ENCODE measurements at regions not wholly inside any gene's neighbourhood (a gene's known extent, or its start where the extent isn't known, plus 50 kb on each side); places are given as distances from the start of the nearest gene placed in this dataset.
"Not testable (repeated sequence)": the region's sequence is repeated elsewhere in the genome, so short reads cannot be mapped to it uniquely, and the experiment has no call there.

- no peak for DNase-seq (ENCODE audit: low read depth)
Measured at GRCh38 chr2:67777836-67778429, 284.9 kb downstream of the C1D start.

- DNase-seq (ENCODE audit: low read depth) = not testable (repeated sequence)
Measured at GRCh38 chr2:67780841-67781240, 282.0 kb downstream of the C1D start.

DNA sequence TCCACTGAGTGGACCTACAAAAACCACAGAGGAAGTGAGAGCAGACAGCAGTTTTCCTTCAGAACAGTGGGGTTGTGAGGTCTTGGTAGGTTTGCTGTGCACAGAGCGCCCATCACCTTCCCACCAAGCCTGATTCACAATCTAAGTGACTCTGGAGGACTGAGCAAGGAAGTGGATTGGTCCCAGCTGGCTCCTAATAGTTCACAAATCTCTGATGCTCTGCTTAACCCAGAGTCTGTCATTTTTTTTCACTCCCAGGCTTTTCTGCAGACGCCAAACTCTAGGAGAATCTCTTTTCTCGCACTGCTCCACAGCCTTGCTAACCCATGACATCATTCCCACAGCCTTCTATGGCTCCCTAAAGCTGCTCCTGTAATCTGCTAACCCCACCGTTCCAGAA is 280.4 kb downstream of the C1D start:
- DNase-seq (ENCODE audit: low read depth) = no peak

GRCh38 chr2:67783026-67783425 is 279.8 kb downstream of the C1D start:
- DNase-seq (ENCODE audit: low read depth) = no peak

GRCh38 chr2:67790622-67791021 is 272.2 kb downstream of the C1D start:
- peak; percentile 93 for DNase-seq (ENCODE audit: low read depth)

- DNase-seq (ENCODE audit: low read depth) = no peak
Measured at GRCh38 chr2:67792191-67792590, 270.6 kb downstream of the C1D start.

DNA sequence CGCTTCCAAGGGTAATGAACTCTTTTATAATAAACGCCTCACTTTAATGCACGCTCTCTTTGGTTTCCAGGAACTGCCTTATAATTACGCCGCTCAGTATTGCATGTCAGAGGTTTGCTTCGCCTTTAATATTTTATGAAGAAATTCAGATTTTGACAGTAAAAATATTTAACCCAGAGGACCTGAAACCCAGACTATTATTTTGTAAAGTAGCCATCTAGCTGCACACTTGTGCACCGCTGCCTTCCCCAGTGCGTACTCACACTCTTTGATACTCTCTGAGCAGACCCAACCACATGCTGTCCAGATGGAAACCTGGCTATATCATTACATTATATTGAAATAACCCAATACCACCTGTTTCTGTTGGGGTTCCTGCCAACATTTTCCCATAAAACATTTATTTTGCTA is 270.1 kb downstream of the C1D start:
- DNase-seq (ENCODE audit: low read depth) = no peak

- DNase-seq (ENCODE audit: low read depth) = no peak
Measured at GRCh38 chr2:67797801-67798540, 264.8 kb downstream of the C1D start.

- no peak for DNase-seq (ENCODE audit: low read depth)
Measured at GRCh38 chr2:67798541-67799160, 264.2 kb downstream of the C1D start.

GRCh38 chr2:67799886-67800285 is 262.9 kb downstream of the C1D start:
- no peak for DNase-seq (ENCODE audit: low read depth)

DNA sequence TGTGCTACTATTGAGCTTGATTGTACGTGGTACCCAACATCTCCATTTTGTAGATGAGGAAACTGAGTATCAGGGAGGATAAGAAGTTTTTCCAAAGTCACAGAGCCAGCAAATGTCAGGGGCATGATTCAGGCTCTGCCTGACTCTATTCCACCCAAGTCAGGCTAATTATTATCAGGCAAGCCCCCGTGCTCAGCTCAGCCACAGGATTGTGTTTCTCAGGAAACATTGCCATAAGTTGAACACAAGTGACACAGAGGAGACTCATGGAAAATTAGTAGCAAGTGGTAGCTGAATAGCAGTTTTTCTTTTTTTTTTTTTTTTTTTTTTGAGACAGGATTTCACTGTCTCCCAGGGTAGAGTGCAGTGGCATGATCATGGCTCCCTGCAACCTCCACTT is 260.5 kb downstream of the C1D start:
- no peak for DNase-seq (ENCODE audit: low read depth)

DNA sequence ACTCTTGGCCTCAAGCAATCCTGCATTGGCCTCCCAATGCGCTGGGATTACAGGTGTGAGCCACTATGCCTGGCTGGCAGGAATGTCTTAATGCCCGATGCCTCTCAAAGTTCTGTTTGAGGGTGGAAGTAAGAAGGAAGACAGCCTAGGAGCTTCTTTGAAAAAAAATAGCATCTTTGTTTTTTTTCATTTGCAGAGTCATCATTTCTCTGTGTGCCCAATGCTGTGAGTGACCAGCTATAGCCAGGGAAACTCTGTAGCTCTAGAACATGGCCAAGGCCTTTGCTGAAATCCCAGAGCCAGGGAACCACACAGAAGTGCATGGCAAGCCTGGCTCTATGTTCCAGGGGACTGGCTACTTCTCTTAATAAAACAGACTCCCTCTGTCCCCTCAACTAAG is 260.0 kb downstream of the C1D start:
- DNase-seq (ENCODE audit: low read depth) = no peak

GRCh38 chr2:67806816-67807215 is 256.0 kb downstream of the C1D start:
- no peak for DNase-seq (ENCODE audit: low read depth)

- no peak for DNase-seq (ENCODE audit: low read depth)
Measured at GRCh38 chr2:67808112-67808511, 254.7 kb downstream of the C1D start.

DNA sequence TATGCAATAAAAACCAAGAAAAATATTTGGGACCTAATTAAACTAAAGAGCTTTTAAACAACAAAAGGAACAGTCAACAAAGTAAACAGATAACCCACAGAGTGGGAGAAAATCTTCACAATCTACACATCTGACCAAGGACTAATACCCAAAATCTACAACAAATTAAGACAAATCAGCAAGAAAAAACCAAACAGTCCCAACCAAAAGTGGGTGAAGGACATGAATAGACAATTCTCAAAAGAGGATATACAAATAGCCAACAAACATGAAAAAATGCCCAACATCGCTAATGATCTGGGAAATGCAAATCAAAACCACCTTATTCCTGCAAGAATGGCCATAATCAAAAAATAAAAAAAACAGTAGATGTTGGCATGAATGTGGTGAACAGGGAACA is 250.1 kb downstream of the C1D start:
- DNase-seq (ENCODE audit: low read depth) = no peak

DNA sequence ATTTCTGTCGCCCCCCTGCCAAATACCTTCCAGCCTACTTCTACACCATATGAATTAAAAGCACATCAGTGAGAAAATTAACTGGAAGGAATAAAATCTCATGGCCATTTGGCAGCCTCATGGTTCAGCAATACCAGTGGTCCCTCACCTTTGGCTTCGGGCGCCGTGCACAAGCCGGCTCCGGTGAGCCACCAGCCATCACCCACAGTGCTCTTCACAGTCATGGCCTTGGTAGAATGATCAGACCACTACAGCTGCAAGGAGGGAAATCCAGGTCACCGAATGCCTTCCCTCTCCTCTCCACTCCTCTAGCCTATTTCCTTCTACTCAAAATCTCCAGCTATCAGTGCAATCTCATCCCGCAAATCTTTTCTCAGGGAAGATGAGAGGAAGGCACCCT is 239.1 kb downstream of the C1D start:
- no peak for DNase-seq (ENCODE audit: low read depth)

- no peak for DNase-seq (ENCODE audit: low read depth)
Measured at GRCh38 chr2:67824186-67824585, 238.6 kb downstream of the C1D start.

DNA sequence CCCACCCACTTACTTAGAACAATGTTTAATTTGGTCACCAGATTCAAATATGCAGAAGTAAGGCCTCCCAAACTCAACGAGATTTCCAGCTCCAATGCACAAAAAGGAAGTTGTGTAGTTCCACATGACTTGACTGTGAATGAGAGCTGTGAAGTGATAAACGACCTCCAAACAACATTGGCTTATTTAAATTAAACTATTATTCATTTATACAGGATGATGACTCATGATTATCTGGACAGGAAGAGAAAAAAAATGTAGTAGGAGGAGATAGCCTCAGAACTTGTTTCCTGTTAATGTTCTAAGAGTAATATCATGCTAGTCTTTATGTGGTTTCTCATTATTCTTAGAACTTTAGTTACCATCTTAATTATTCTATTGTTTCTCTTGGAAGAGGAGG is 237.3 kb downstream of the C1D start:
- no peak for DNase-seq (ENCODE audit: low read depth)

- DNase-seq (ENCODE audit: low read depth) = no peak
Measured at GRCh38 chr2:67828066-67828465, 234.7 kb downstream of the C1D start.

DNA sequence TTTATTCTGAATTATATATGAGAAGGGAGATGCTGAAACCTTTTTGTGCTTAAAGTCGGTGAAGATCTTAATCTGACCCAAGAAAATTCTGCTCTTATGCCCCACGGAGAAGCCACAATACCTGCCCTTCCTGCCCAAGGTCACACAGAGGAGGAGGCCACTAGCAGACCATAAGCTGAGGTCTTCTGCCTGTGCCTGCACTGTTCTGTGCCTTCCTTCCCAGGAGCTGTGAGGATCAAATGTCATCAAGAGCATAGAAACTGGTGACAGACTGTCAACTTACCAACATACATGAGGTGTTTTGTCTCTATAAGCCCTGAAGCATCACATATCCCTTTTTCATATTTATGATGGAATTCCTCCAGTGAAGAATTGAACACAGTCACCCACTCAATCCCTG is 233.3 kb downstream of the C1D start:
- no peak for DNase-seq (ENCODE audit: low read depth)

- DNase-seq (ENCODE audit: low read depth) = no peak
Measured at GRCh38 chr2:67833632-67834031, 229.2 kb downstream of the C1D start.

DNA sequence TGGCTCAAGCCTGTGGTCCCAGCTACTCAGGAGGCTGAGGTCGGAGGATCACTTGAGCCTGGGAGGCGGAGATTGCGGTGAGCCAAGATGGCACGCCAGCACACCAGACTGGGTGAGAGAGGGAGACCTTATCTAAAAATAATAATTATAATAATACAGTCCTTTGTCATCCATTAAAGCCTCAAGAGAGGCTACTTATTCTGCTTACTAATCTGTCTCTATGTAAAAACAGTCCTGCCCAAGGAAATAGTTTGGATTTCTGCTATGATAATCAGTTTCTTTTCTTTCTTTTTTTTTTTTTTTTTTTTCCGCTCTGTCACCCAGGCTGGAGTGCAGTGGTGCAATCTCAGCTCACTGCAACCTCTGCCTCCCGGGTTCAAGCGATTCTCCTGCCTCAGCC is 228.3 kb downstream of the C1D start:
- no peak for DNase-seq (ENCODE audit: low read depth)

DNA sequence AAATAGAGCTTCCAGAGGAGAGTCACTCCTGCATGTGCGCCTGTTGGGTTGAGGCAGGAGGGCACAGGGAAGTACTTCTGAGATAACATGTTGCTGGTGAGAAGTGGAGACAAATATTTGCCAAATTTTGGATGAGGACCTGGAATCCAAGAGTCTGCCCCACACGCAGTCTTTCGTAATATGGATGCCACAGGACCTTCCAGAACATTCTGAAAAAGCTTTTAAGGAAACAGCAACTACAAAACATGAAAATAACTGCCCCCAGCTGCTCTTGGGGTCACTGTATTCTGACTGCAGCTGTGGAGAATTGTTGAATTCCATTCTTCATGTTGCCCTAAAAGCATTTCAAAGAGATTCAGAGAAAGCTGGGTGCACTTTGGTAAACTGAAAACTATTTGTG is 227.5 kb downstream of the C1D start:
- no peak for DNase-seq (ENCODE audit: low read depth)

- DNase-seq (ENCODE audit: low read depth) = no peak
Measured at GRCh38 chr2:67836866-67837265, 225.9 kb downstream of the C1D start.
